GM18867 (cell line): ENCODE measurements at regions not wholly inside any gene's neighbourhood (a gene's known extent, or its start where the extent isn't known, plus 50 kb on each side); places are given as distances from the start of the nearest gene placed in this dataset.
A peak's percentile ranks its signal among the peaks of the same experiment; 100 is the strongest.

Source experiments
- ATAC-seq: cut with Tn5 transposase; IDR thresholded peaks from one replicate; pipeline ENCODE4 v1.9.1; 2021; ENCODE audit warnings: mild to moderate bottlenecking, moderate library complexity; ENCODE audit not compliant: unreplicated experiment

DNA sequence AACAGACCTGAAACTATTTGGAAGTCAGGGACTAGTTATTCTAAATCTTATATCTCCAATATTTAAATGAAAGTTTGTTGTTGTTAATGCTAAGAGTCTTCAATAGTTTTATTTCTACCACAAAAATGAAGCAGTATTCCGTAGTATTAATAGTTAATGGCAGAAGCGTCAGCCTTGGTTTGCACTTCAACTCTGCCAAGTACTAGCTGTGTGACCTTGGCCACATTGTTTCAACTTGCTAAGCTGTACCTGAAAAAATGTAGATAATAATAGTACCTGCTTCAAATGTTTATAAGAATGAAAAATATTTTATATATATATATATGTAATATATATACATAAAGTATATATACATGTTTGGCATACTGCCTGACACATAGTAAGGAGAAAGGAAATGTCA lies 354.6 kb upstream of the SATB1 start:
- ATAC-seq = no peak

DNA sequence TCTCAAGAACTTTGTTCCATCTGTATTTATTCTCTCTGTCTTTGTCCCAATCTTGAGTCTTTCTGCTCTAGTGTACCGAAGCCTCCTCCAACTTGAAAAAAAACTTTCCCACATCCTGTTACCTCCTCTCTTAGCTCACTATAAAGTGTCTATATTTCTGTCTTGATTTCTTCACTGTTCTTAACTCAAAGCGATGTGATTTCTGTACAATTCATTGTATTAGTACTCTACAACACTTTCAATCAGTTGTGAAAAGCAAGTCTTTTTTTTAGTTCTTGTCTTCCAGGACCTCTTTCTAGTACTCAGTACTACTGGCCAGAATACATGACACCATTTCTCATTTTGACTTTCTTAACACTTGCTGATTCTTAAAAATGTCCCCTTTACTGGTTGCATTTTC lies 353.5 kb upstream of the SATB1 start:
- no peak for ATAC-seq

DNA sequence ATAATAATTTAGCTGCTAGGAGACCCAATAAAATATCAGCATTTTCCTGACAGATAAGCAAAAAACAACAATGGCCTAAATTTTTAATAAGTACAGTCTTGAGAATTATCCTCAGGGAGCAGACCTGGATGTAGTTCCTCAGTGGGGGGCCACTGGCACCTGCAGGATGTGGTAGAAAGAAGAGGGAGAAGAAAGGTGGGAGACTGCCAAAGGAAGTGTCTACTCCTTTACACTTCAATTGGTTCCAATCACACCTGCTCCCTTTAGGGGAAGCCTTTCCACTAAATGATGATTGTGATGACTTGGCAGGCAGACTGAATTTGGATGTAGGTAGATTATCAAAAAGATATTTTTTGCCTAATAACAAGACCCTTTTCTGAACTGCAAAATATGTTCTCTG lies 353.0 kb upstream of the SATB1 start:
- ATAC-seq = no peak

DNA sequence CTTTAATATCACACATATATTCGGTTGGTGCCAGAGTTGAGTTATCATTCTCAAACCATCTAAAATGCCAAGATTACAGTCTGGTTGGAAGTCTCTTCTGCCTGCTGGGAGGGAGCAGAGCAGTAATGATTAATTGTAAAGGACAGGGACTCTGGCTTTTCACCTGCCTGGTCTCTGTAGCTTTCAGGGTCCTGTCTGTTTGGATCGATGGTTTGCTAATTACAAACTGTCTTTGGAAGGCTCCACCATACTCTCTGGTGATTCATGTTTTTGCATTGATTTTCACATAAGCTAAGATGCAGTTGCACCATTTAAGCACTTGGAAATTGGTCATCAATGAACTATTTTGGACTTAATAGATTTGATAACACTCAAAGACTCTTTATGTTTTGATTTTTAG lies 350.4 kb upstream of the SATB1 start:
- ATAC-seq = no peak

DNA sequence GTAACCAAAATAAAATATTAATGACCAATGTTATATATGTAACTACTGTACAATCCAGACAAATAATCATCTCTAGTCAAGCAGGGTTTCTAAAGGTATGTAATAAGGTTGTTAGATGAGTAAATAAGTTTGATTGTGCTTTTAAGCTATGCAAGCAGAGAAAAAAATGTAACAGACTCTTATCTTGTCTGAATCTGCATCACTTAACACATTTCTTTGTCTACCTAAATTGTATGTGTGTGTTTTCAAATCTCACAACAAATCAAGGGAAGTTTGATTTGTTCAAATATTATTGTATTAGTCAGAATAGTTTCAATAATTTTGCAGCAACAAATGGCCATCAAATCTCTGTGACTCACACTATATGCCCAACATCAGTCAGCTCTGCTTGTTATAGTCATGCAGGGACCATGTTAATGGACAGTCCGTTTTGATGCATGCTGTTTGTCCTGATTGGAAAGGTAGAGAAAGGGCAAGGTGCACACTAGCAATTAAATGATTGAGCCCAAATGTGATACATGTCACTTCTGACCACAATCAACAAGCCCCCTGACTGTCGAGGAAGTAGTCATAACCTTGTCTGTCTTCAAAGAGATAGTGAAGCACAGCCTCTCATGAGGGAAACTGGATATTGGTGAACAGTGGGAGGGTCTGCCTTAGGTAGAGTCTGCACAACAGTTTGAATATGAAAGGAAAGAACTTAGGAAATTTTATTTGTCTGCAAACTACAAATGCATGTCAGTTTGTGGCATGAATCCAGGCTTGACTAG lies 349.4 kb upstream of the SATB1 start:
- ATAC-seq = no peak

DNA sequence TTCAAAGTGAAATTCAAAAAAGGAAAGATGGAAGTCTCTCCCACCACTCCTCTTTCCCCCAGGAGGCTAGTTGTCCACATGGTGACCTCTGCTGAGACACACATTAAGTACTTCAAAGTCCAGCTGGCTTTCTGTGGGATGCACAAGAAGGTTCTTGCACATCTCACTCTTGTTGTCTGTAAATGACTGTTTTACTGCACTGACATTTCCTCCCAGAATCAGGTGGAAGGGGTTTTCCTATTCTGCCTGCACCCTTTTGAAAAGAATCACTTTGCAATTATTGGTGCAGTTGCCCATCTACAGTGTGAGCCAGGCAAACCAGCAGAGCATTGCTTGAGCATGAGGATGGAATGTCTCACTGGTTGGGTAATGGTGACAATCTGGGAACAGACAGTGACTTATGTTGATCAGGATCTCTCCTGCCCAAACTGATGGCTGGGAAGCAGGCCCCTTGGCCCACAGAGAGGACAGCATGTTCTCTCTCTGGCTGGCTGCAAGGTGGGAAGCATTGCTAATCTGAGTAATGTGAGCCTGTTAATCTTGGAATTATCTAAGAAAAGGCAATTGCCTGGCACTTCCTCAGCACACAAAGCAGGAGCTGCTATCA lies 347.7 kb upstream of the SATB1 start:
- no peak for ATAC-seq

DNA sequence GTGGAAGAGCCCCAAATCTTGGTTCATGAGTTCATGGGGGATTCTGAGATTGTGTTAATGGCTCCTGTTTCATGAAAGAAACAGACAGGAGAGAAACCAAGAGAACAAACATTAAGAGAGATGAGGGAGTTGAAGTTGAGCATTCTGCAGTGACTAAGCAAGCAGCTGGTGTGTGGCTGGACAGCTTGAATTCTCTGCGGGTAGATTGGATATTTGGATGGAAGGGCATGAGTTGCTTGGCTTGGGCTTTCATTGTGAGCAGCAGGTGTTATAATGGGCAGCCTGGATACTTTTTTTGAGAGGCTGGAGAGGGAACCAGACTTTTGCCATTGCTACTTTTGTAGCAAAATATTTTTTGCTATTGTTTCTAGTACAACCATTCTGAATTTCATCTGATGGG lies 346.8 kb upstream of the SATB1 start:
- ATAC-seq = no peak

DNA sequence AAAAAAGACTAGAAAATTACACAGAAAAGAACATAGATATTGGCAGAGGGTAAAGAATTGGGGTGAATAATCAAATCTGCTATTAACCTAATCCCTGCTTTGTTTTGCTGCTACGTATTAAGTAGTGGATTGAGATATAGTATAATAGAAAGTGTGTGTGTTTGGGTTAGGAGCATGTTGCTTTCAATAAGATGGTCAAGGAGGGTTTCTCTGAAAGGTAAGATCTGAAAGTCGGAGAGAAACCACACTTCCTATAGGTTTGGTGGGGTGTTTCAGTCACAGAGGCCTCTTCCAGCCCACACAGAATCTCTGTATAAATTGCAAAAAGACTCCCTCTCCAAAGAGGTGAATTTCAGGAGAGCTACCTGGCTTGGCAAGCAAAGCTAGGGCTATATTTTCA lies 345.7 kb upstream of the SATB1 start:
- ATAC-seq = no peak

DNA sequence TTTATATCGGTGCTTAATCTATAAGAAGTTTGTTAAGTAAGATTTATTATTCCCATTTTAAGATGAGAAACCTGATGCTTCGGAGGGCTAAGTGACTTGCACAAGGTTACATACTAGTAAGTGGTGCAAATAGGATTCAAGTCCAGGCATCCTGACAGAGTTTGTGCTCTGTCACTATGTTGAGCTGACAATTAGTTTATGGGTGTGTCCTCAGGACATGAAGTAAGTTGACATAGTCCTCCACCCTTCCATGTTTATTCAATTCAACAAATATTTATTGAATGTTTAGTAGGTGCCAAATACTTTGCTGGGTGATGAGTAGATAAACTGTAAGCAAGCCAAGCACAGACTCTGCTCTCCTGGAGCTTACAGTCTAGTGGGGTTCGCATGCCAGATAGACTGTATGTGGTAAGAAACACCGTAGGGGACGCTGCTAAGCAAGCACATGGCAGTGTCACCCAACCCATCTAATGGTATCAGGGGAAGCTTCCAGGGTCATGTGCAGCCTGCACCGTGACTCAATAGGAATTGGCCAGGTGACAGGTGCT lies 342.7 kb upstream of the SATB1 start:
- no peak for ATAC-seq

DNA sequence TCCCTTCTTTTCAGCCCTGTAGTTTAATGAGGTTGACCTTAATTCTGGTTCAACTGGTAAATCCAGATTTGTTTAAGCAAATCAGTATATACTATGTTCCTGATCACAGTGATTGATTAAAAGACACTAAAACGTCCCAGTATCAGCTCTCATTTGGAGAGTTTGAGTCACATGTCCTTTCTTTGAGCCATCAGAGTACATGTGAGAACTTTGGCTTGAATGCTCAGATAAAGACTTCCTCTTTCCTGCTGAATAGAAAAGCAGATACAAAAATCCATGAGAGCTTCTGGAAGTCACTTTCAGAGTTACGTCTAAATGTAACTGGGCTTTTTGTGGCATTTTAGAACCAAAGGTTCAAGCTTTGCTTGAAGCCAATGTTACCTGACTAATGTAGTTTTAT lies 341.8 kb upstream of the SATB1 start:
- ATAC-seq = no peak

DNA sequence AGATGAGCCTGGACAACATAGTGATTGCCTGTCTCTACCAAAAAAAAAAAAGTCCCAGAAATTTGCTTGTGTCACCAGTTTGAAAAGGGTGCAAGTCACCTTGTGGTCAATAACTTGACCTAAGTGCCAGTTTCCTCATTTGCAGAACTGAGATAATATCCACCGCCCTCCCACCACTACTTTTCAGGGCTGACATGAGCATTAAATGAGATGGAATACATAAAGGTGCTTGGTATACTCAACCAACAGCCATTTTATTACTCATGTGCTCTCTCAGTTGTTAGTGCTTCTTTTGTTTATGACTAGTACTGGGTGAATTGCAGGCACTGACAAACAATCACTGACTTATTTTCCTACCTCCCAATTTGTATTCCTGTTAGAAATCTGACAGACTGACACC lies 340.5 kb upstream of the SATB1 start:
- ATAC-seq = no peak

DNA sequence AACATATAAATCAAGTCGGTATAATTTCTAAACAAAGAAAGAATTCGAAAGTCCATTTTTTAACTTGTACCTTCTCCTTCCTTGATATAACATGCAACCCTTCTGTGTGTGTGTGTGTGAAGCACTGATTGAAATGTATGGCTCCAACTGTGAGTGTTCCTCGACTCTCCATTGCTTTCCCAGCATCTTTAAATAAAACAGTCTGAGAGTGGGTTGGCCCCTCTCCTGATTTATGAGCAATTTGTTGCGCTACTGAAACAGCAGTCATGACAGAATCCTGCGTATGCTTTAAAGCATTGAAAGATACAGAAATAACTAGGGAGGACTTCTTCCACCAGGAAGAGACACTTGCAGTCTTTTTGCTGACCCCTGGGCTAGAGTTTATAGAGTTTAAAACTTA lies 340.0 kb upstream of the SATB1 start:
- ATAC-seq = no peak

DNA sequence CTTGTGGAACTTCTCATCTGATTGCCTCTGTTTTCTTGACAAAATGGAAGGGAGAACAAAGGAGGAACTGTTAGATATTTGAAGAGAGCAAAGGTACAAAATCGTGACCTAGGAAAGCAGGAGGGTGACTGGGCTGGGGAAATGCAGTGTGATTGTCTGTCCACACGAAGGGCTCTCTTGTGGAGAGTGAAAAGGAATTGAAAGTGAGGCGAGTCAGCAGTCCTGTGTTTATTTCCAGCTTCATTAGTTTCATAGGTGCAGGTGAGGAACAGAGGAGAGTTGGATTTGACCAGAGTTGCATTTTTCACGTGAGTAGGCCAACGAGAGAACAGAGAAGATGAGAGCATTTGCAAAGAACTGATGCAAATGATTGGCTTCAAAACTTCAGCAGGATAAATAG lies 336.4 kb upstream of the SATB1 start:
- ATAC-seq = no peak

DNA sequence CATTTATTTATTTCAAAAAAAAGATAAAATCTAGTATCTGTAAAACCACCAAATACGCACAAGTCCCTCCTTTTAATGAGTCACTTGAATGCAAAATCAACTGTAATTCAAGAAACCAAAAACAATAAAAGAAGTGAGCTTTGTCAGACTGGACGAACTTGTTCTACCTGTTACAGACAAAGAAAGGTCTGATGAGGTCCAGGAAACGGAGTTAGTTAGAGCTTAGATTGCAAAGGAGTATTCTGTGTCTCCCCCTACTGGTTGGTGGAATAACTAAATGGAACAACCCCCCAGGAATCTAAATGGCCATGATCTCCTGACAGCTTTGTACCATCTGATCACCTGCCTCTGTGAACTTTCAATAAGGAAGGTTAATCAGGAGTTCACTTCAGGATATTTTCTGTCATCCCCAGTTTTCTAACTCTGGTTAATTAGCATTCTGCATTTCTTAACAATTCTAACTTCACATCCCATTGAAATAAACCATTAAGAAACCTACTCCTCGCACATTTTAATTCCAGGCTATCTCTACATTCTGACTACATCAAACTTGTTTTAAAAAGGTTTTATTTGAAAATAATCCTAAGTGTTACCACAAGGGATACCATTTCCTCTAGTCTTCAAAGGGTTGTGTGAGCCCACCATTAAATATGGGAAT lies 333.0 kb upstream of the SATB1 start:
- peak; percentile 96 for ATAC-seq

DNA sequence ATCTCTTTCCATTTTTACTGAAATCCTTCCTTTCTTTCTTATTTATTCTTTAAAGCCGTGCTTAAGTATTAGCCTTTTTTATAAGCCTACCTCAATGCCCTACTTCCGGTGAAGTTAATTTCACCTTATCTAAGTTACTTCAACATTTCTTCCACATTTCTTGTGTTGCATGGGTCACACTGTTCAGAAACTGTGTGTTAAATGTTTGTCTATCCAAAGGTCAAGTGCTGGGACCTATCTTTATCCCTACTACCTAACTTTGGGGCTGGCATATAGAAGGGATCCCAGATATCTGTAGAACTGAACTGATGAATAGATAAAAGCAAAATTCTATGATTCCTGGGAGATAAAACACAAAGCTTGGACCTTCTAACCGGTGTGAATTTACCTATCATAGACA lies 332.3 kb upstream of the SATB1 start:
- no peak for ATAC-seq

DNA sequence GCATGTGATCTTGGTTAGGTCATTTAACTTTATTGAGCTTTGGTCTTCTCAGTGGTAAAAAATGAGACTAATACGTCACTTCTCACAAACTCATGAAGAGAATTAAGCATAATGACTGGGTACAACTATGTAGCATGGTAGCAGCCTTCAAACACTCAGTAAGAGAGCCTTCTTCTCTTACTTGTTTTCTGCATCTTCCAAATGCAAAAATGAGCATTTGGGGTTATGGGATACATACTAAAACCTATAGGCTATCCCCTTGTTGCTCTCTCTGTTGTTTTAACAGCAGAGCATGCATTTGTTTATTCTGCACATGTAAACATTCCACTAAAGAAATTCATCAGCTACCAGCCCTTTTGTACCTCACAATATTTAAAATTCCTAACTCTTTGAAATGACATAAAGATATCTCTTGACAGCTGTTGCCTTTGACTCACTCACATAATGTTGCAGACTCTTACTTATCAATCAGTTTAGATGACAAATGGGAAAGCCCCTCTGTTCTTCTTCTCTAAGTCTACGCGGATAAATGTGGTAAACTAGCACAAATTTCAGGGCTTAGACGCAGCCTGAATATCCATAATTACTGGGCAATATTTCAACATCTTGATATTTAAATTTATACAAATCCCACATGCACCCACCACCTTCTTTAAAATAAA lies 327.3 kb upstream of the SATB1 start:
- no peak for ATAC-seq

DNA sequence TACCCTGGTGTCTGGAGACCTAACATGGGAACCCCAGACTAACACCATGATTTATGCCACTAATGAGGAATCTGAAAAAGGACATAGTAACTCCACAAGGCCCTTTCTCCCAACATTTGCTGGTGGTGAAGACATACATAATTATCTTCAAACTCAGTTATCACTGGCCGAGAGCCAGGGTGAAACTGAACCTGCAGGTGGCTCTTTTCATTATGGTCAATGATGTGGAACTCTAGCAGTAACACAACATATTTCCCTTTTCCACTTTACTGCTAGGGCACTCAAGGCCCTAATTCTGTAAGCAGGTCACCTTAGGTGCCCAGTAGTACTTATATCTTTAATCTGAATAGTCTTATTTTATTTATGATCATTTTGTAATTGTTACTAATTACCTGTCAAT lies 326.4 kb upstream of the SATB1 start:
- peak; percentile 67 for ATAC-seq

DNA sequence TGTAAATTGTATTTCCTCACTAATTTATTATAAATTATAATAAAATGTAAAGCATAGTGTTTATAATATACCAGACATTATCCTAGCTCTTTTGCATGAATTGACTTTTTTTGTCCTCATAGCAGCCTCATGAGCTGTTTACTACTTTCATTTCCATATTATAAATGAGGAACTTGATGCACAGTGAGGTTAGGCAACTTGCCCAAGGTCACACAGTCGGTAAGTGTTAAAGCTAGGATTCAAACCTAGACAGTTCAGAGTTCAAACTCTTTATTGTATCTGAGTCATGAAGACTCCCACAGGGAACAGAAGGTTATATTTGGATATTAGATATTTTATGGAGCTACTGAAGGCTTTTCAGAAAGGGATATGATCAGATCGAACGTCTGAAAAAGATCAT lies 322.2 kb upstream of the SATB1 start:
- ATAC-seq = peak; percentile 60

DNA sequence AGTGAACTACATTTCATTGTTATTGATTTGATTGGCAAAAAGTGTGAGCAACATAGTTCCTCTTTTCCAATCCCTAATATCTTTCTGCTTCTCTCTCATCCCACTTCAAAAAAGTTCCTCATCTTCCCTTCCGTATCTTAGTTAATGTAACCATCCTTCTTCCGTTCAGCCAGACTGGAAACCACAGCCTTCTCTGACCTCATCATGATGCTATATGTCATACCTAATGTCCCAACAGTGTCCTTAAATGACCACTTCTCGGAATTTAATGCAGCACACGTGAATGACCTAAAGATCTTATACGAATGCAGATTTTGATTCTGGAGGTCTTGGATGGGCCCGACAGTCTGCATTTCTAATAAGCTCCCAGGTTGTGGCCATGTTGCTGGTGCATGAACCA lies 320.3 kb upstream of the SATB1 start:
- no peak for ATAC-seq

DNA sequence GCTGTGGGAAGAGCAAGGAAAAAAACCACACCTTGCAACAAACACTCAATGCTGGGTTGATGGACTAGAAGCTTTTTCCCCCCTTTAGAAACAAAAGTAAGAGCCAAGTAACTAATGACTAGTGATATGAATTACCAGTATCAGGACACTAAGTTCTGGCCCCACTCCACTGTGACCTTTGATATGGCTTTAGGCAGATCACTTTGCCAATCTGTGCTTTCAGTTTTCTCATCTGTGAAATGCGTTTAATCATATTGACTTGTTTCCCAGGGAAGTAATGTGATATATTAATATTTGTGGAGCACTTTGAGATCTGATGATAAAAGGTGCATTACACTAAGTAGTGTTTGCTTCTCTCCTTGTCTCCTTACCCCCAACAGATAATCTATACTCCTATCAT lies 319.3 kb upstream of the SATB1 start:
- no peak for ATAC-seq

DNA sequence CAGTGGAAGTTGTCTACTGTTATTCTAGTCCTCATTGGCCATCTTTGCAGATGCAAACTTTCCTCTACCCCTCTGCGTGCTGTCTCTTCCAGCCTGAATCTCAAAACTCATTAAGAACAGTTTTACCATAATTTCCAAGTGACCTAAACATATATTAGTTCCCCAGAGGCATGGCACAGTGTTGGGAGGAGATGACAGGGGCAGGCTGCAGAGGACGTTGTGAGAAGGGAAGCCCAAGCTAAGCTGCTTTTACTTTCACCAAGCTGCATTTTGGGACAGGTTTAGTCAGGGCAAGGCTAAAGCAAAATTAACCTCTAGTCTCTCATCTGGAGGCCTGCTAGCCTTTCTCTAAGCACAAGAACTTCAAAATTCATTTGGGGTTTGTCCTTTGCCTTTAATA lies 318.6 kb upstream of the SATB1 start:
- ATAC-seq = no peak
